ENCODE measurements at regions not wholly inside any gene's neighbourhood (a gene's known extent, or its start where the extent isn't known, plus 50 kb on each side); places are given as distances from the start of the nearest gene placed in this dataset.

GRCh38 chr5:97937846-97938245 lies 754.8 kb upstream of the RIOK2 start:
- no peaks in the 10 kb centered on the region for H3F3A ChIP-seq (ENCODE audit: insufficient read depth, low read length)

GRCh38 chr5:97943036-97943435 lies 760.0 kb upstream of the RIOK2 start:
- no peaks in the 10 kb centered on the region for H3K9me3 ChIP-seq (ENCODE audit: low read length)
- H3K4me1 ChIP-seq (ENCODE audit: insufficient read depth, low read length, severe bottlenecking): no peaks in the 10 kb centered on the region
- H3K79me2 ChIP-seq (ENCODE audit: insufficient read depth, low read length): no peaks in the 10 kb centered on the region
- no peak overlapping the region for H2AFZ ChIP-seq (ENCODE audit: low read length)
- H3K9ac ChIP-seq (ENCODE audit: low read length): no peak overlapping the region
- no peak overlapping the region for H3K27ac ChIP-seq (ENCODE audit: low read depth, low read length, poor library complexity, severe bottlenecking)
- H3F3A ChIP-seq (ENCODE audit: insufficient read depth, low read length): no peaks in the 10 kb centered on the region
- H3K4me2 ChIP-seq (ENCODE audit: low read length): no peak overlapping the region
- no peak overlapping the region for H3K4me3 ChIP-seq (ENCODE audit: low read depth, low read length, poor library complexity, severe bottlenecking)
- H4K20me1 ChIP-seq (ENCODE audit: insufficient read depth, low read length): no peaks in the 10 kb centered on the region
- TF ChIP-seq, protein P1, sequence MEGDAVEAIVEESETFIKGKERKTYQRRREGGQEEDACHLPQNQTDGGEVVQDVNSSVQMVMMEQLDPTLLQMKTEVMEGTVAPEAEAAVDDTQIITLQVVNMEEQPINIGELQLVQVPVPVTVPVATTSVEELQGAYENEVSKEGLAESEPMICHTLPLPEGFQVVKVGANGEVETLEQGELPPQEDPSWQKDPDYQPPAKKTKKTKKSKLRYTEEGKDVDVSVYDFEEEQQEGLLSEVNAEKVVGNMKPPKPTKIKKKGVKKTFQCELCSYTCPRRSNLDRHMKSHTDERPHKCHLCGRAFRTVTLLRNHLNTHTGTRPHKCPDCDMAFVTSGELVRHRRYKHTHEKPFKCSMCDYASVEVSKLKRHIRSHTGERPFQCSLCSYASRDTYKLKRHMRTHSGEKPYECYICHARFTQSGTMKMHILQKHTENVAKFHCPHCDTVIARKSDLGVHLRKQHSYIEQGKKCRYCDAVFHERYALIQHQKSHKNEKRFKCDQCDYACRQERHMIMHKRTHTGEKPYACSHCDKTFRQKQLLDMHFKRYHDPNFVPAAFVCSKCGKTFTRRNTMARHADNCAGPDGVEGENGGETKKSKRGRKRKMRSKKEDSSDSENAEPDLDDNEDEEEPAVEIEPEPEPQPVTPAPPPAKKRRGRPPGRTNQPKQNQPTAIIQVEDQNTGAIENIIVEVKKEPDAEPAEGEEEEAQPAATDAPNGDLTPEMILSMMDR (IDR thresholded peaks at IDR 0.05; ENCODE audit: low read length): no peak
- TF ChIP-seq EZH2 (IDR thresholded peaks at IDR 0.05; ENCODE audit: borderline replicate concordance, low read length): no peak
- no peaks in the 10 kb centered on the region for H3K9me2 ChIP-seq (ENCODE audit: low read depth, low read length)
- no peaks in the 10 kb centered on the region for H3K27me3 ChIP-seq (ENCODE audit: insufficient read depth, low read length)
- H3K36me3 ChIP-seq (ENCODE audit: insufficient read depth, low read length): no peaks in the 10 kb centered on the region

More at GRCh38 chr5:97937846-97938245, 754.8 kb upstream of the RIOK2 start:
- Histone ChIP-seq H3K79me2 (ENCODE audit: insufficient read depth, low read length) (no peaks in the 10 kb centered on the region), H3K36me3 (ENCODE audit: insufficient read depth, low read length) (no peaks in the 10 kb centered on the region), H3K9me2 (ENCODE audit: low read depth, low read length) (no peaks in the 10 kb centered on the region), H2AFZ (ENCODE audit: low read length) (no peak overlapping the region), H4K20me1 (ENCODE audit: insufficient read depth, low read length) (no peaks in the 10 kb centered on the region), H3K4me1 (ENCODE audit: insufficient read depth, low read length, severe bottlenecking) (no peaks in the 10 kb centered on the region), H3K9me3 (ENCODE audit: low read length) (no peaks in the 10 kb centered on the region), H3K4me3 (ENCODE audit: low read depth, low read length, poor library complexity, severe bottlenecking) (no peak overlapping the region), H3K27me3 (ENCODE audit: insufficient read depth, low read length) (no peaks in the 10 kb centered on the region), H3K4me2 (ENCODE audit: low read length) (no peak overlapping the region), H3K27ac (ENCODE audit: low read depth, low read length, poor library complexity, severe bottlenecking) (no peak overlapping the region), H3K9ac (ENCODE audit: low read length) (no peak overlapping the region)
- TF ChIP-seq EZH2 (IDR thresholded peaks at IDR 0.05; ENCODE audit: borderline replicate concordance, low read length): no peak
- TF ChIP-seq, protein P1 (IDR thresholded peaks at IDR 0.05; ENCODE audit: low read length): no peak

GRCh38 chr5:97951139-97951538 lies 768.1 kb upstream of the RIOK2 start:
- Histone ChIP-seq H3K27me3 (ENCODE audit: insufficient read depth, low read length) (no peaks in the 10 kb centered on the region), H3F3A (ENCODE audit: insufficient read depth, low read length) (no peaks in the 10 kb centered on the region), H3K36me3 (ENCODE audit: insufficient read depth, low read length) (no peaks in the 10 kb centered on the region), H3K9me3 (ENCODE audit: low read length) (no peaks in the 10 kb centered on the region), H3K9me2 (ENCODE audit: low read depth, low read length) (no peaks in the 10 kb centered on the region), H3K9ac (ENCODE audit: low read length) (no peak overlapping the region), H3K27ac (ENCODE audit: low read depth, low read length, poor library complexity, severe bottlenecking) (no peak overlapping the region), H3K4me2 (ENCODE audit: low read length) (no peak overlapping the region), H2AFZ (ENCODE audit: low read length) (no peak overlapping the region), H3K79me2 (ENCODE audit: insufficient read depth, low read length) (no peaks in the 10 kb centered on the region), H3K4me1 (ENCODE audit: insufficient read depth, low read length, severe bottlenecking) (no peaks in the 10 kb centered on the region), H3K4me3 (ENCODE audit: low read depth, low read length, poor library complexity, severe bottlenecking) (no peak overlapping the region), H4K20me1 (ENCODE audit: insufficient read depth, low read length) (no peaks in the 10 kb centered on the region)
- TF ChIP-seq EZH2 (IDR thresholded peaks at IDR 0.05; ENCODE audit: borderline replicate concordance, low read length): no peak

- Histone ChIP-seq H3K4me2 (ENCODE audit: low read length) (no peak overlapping the region), H3K4me3 (ENCODE audit: low read depth, low read length, poor library complexity, severe bottlenecking) (no peak overlapping the region), H3K79me2 (ENCODE audit: insufficient read depth, low read length) (no peaks in the 10 kb centered on the region), H3K27me3 (ENCODE audit: insufficient read depth, low read length) (no peaks in the 10 kb centered on the region), H3K36me3 (ENCODE audit: insufficient read depth, low read length) (no peaks in the 10 kb centered on the region), H3F3A (ENCODE audit: insufficient read depth, low read length) (no peaks in the 10 kb centered on the region), H3K9me3 (ENCODE audit: low read length) (no peaks in the 10 kb centered on the region), H3K9ac (ENCODE audit: low read length) (no peak overlapping the region), H3K9me2 (ENCODE audit: low read depth, low read length) (no peaks in the 10 kb centered on the region), H3K27ac (ENCODE audit: low read depth, low read length, poor library complexity, severe bottlenecking) (no peak overlapping the region), H2AFZ (ENCODE audit: low read length) (no peak overlapping the region), H3K4me1 (ENCODE audit: insufficient read depth, low read length, severe bottlenecking) (no peaks in the 10 kb centered on the region), H4K20me1 (ENCODE audit: insufficient read depth, low read length) (no peaks in the 10 kb centered on the region)
- no peak for TF ChIP-seq EZH2 (IDR thresholded peaks at IDR 0.05; ENCODE audit: borderline replicate concordance, low read length)
- TF ChIP-seq, protein P1 (IDR thresholded peaks at IDR 0.05; ENCODE audit: low read length): no peak
Measured at GRCh38 chr5:97955450-97955849, 772.4 kb upstream of the RIOK2 start.

Data from OCI-LY1 (cell line).